SH-SY5Y (cell line): ENCODE measurements at regions not wholly inside any gene's neighbourhood (a gene's known extent, or its start where the extent isn't known, plus 50 kb on each side); places are given as distances from the start of the nearest gene placed in this dataset.

Experiments
- GATA2 ChIP-seq: IDR thresholded peaks from 2 replicates; pipeline ENCODE4 v1.6.1; 2011; ENCODE audit warnings: mild to moderate bottlenecking, low read depth, low read length
- GATA3 ChIP-seq: IDR thresholded peaks from 2 replicates; pipeline ENCODE4 v1.6.1; 2011; ENCODE audit warnings: low read depth, mild to moderate bottlenecking, low read length, moderate library complexity

DNA sequence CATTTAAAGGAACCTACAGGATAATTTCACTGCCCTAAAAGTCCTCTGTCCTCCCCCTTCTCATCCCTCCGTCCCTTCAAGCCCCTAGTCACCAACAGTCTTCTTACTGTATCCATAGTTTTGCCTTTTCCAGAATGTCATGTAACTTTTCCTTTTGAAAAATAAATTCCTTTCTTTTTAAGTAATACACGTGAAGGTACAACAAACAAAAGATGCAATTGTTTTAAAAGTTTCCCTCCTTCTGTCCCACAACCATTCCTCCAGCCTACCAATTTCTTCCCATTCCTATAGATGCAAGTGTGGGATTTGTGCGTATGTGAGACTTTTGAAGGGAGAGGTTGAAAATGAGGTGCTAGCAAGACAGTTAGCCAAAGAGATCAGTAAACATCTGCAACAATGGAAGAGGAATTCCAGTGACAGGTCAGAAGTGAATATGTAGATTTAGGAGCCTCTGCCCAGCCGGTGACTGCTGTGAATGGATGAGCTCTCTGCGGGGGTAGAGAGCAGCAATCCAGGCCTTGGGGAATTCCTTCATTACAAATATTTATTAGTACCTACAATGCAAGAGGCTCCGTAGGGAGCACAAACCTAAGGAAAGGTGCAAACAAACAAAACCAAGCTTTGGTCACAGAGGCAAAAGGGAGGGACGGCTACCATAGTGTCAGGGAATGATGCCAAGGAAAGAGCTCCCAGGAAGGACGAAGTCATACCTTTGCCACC, 243.6 kb downstream of the SKIDA1 start:
- no peak for TF ChIP-seq GATA2
- TF ChIP-seq GATA3: no peak
